ENCODE measurements at regions not wholly inside any gene's neighbourhood (a gene's known extent, or its start where the extent isn't known, plus 50 kb on each side); places are given as distances from the start of the nearest gene placed in this dataset.
"Not testable (repeated sequence)": the region's sequence is repeated elsewhere in the genome, so short reads cannot be mapped to it uniquely, and the experiment has no call there.

DNA sequence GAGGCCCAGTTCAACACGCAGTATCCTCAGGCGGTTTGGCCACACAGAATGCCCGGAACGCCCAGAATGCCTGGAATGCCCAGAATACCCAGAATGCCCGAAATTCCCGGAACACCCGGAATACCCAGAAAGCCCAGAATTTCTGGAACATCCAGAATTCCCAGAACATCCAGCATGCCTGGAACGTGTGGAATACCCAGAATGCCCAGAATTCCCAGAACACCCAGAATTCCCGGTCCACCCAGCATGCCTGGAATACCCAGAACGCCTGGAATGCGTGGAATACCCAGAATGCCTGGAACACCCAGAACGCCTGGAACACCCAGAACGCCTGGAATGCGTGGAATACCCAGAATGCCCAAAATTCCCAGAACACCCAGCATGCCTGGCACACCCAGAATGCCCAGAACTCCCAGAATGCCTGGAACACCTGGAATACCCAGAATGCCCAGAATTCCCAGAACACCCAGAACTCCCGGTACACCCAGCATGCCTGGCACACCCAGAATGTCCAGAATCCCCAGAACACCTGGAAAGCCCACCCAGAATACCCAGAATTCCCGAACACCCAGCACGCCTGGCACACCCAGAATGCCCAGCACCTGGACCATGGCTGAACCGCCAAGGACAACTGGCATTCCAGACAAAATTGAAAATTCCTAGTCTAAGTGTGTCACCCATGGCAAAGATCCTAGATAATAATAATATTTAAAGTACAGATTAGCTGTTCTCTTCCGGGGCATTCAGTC, 487.4 kb upstream of the SALL3 start:
- no peak for DNase-seq

DNA sequence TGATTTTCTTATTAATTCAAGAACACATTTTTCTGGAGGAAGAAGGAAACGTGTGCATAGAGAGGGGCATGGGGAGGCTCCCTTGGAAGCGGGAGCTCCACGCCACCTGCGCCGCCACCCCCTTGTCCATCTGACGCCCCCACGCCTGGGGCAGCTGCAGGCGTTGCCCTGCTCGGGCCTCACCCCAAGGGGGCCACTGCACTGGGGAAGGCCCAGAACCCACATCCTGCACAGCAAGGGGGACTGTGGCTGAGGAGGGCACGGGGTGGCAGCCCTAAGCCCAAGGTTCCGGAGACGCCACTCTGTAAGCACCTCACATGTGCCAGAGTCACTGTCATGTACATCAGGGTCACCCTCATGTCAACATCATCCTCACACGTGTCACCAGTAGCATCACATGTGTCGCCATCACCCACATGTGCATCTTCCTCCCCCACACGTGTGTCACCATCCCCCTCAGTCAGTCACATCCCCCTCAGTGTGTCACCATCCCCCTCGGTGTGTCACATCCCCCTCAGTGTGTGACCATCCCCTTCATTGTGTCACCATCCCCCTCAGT, 486.7 kb upstream of the SALL3 start:
- DNase-seq: no peak

DNA sequence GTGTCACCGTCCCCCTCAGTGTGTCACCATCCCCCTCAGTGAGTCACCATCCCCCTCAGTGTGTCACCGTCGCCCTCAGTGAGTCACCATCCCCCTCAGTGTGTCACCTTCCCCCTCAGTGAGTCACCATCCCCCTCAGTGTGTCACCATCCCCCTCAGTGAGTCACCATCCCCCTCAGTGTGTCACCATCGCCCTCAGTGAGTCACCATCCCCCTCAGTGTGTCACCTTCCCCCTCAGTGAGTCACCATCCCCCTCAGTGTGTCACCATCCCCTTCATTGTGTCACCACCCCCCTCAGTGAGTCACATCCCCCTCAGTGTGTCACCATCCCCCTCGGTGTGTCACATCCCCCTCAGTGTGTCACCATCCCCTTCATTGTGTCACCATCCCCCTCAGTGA, 486.1 kb upstream of the SALL3 start:
- DNase-seq: not testable (repeated sequence)

DNA sequence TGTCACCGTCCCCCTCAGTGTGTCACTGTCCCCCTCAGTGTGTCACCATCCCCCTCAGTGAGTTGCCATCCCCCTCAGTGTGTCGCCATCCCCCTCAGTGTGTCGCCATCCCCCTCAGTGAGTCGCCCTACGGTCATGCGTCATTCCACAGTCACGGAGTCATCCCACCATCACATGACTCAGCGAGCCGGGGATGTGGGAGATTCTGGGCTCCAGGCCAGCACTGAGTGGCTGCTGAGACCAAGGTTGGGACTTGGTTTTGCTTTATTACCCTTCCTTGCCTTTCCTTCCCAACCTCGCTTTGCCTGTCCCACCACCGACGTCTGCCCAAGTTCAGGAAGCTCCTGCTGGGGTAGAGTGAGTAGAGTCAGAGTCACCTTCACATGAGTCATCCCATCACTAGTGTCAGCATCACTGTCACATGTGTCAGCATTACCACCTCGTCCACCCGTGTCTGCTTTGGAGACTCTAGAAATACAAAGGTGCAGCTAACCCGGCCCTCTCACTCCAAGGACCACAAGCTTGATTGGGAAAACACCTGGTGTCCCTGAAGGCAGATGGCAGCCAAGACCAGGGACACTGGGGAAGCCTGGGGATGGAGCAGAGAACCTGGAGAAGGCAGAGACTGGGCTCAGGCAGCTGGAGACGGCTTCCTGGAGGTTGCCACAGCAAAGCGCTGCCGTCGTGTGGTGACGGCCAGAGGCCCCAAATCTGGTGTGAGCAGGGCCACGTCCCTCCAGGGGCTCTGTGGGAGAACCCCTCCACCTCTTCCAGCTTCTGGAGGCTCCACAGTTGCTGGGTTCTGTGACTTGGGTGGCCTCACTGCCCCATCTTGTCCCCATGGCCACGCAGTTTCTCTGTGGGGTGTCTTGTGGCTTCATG, 485.2 kb upstream of the SALL3 start:
- no peak for DNase-seq

DNA sequence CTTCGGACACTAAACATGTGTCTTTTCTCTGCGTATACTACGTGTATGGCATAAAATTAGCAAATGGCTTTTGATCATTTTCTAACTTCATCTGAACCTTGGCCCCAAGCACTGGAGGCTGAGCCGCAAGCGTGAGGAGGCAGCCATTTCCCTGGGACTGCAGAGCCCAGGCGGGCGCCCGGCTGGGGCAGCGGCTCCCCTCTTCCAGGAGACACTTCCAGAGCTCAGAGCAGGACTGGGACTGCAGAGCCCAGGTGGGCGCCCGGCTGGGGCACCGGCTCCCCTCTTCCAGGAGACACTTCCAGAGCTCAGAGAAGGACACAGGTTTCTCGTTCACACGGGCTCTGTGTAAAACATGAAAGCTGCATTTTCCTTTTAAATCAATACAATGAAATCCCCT, 484.1 kb upstream of the SALL3 start:
- no peak for DNase-seq

DNA sequence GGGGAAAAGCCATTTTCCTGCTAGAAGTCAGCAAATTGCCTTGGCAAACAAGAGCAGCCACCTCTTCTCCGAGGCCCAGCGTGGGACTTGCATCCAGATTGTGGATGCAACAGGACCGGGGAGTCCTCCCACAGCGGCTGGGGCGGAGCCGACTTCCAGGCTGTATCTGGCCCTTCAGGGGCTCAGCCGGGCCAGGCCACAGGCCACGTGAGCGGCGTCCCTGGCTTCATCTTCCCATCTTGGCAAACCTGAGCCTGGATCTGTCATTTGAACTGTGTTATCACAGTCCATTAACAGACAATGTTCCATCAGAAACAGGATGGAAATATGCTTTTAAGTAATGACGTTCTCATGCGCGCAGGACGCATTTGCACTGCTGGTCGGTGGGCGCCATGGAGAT, 483.5 kb upstream of the SALL3 start:
- no peak for DNase-seq

DNA sequence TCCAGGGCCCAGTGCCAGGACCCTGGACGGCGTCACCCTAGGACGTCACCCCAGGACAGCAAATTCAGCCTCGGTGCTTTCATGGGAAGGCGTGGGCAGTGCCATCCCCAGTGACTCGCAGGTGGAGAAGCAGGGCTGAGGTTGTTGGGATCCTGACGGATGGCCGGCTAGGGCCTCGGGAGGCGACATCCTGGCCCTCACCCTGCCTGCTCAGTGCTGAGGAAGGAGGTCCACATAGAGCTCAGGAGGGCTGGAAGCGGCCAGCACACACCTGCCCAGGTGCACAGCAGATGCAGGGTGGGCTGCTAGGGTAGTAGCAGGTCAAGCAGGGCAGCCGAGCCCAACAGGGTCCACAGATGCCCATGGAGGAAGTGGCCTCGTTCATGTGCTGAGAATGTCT, 482.0 kb upstream of the SALL3 start:
- DNase-seq: no peak

DNA sequence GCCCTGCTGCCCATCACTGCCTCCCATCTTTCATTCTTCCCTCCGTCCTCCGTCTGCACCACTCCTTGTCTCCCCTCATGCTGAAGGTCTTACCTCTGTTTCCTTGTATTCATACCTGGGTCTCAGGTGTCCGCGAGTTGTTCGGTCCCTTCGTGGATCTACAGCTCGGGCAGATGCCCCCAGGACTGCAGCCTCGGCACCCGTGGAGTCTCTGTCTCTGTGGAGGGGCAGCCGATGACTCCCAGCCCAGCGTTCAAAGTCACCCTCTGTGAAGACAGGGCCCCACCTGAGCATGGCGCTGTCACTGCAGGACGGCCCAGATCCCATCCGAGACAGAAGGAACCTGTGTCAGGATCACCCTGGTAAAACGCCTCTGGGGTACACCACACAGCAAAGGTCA, 480.0 kb upstream of the SALL3 start:
- no peak for DNase-seq

DNA sequence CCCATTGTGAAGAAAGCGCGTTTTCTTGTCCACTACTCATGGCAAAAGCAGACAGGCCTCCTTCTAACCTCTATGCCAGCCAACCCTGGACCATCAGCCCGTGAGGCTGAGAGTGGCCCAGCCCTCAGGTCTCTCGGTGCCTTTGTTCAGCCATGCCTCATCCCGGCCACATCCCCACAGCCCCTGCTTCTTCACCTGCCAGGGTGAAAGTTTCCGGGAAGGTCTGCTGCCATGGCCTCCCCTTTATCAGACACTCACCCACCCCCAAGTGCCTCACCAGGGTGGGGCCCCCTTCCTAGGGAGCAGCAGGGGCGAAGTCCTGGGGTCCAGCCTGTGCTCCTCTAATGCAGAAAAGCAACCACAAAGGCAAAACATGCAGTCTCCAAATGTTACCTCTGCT, 478.4 kb upstream of the SALL3 start:
- DNase-seq: no peak

DNA sequence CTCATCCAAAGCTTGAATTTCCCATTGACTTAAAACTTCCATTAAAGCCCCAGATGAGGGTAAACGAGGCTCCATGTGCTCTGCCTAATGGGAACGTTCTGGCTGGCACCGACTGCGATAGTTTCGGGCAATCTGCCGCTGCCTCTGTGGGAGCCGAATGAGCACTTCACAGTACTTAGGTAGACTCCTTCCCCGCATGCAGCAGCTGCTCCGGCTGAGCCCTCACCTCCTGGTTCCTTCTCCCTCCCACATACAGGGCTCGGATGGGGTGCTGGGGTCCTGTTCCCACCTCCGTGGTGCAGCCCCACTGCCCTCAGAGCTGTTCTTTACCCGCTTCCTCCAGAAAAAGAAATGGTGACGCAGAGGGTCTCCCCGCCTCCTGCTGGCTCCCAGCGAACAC, 476.5 kb upstream of the SALL3 start:
- DNase-seq: no peak

DNA sequence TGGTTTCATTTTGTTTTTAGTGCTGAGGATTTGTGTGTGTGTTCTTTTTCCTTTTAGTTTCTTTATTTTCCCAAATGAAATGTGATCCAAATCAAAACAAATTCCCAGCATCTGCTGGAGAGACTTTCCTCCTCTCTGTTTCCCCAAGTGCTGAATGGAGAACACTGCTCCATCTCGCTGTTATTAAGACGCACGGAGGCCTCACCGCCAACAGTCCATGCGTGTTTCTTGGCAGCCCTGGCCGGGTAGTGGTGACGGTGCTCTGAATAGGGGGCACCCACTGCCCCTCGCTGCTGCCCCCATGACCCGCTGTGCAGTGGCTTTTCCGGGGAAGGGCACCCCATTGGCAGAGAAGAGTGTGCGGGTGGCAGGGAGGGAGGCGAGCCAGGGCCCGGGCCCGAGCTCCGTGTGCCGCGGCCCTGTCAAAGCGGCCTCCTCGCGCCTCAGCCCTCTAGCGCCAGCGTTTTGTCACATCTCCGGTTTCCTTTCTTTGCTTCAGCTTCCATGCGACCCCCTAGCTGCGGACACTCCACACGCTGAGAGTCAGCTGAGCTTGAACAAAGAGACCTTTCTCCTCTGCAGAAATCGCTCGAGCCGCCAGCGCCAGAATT, 473.7 kb upstream of the SALL3 start:
- no peak for DNase-seq

DNA sequence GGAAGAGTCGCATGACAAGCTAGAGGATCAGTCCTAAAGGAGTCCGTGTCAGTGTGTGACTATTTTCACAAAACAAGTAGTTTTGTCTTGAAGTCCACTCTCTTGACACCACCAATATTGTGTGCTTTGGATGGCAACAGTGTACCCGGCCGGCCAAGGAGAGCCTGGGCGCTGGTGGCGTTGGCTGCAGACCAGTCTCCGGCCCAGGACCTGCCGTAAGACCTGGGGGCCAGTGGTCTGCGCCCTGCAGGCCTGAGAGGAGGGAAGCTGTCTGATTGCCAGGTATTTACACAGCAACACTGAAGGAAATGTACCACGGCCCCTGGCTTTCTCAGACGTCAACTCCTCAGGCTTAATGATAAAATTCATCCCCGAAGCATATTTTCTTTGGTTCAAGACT, 472.4 kb upstream of the SALL3 start:
- no peak for DNase-seq

DNA sequence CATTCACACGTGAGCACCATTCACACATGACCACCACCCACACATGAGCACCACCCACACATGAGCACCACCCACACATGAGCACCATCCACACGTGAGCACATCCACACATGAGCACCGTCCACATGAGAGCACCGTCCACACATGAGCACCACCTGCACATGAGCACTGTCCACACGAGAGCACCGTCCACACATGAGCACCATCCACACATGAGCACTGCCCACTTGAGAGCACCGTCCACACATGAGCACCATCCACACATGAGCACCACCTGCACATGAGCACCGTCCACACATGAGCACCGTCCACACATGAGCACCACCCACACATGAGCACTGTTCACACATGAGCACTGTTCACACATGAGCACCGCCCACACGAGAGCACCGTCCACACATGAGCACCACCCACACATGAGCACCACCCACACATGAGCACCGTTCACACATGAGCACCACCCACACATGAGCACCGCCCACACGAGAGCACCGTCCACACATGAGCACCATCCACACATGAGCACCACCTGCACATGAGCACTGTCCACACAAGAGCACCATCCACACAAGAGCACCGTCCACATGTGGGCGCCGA, 471.3 kb upstream of the SALL3 start:
- not testable (repeated sequence) for DNase-seq

DNA sequence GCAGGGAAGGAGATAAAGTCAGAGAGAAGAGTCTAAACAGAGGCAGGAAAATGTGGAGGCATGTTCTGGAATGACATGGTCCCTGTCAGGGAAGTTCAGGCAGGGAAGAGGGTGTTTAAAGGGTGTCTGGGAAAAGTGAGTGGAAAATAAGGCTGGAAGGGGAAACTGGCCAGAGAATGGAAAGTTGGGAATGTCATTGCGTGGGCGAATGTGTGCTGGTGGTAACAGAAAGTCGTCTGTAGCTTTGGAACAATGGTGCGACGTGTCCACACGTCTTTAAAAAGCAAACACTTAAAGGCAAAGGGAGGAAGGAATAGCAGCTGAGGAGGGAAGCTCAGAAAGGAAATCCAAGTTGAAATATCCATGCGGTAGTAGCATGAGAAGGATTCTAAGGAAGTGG, 469.5 kb upstream of the SALL3 start:
- no peak for DNase-seq

DNA sequence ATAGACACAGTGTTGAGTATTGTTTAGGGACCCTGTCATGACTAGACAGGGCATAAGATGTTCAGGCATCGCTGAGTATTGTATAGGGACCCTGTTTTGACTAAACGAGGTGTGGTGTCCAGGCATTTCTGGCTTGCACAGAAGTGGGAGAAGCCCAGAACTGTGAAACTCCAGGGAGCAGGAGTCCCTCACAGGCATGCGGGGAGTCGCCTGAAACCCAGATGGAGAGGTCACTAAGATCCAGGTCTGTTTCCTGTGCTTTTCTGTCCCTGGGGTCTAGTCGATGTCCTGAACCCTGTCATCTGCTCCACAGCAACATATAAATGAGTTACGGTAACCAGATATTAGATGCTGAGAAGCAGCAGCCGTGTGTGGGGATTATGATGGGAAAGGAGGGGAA, 469.0 kb upstream of the SALL3 start:
- no peak for DNase-seq

DNA sequence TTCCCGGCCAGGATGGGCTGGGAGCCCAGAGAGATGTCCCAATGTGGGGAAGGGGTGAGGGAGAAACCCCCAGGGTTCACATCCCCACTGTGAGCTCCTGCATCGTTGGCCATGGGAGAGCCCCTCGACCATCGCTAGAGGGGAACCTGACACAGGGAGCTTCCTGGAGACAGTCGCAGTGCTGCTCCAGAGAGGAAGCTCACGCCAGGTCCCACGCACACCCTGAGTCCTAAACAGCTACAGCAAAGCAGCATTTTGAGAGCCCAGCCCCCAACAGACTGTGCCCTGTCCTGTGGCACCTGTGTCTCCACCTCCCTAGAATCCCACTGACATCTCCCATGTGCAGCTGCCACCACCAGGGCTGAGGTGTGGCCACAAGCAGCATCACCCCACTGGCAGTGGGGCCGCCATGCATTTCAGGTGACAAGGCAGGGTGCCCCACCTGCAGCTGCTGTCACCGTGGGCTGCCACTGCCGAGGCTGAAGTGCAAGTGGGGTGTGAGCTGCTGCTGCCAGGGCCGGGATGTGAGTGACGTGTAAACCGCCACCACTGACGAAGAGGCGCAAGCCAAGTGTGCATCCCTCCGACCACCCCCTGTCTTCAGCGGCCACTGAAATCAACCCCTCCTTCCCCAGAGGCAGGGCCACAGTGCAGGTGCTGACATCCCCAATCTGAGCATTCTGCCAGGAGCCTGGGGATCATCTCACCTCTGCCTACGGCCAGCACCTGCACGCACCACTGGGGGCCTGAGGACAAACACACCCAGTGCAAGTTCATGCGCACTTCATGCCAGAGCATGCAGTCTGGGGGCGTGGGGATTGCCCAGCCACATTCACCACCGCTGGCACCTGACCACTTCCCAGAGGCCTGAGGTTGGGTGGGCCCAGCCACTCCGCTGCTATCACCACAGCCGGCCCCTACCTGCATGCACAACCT, 467.7 kb upstream of the SALL3 start:
- DNase-seq: no peak

DNA sequence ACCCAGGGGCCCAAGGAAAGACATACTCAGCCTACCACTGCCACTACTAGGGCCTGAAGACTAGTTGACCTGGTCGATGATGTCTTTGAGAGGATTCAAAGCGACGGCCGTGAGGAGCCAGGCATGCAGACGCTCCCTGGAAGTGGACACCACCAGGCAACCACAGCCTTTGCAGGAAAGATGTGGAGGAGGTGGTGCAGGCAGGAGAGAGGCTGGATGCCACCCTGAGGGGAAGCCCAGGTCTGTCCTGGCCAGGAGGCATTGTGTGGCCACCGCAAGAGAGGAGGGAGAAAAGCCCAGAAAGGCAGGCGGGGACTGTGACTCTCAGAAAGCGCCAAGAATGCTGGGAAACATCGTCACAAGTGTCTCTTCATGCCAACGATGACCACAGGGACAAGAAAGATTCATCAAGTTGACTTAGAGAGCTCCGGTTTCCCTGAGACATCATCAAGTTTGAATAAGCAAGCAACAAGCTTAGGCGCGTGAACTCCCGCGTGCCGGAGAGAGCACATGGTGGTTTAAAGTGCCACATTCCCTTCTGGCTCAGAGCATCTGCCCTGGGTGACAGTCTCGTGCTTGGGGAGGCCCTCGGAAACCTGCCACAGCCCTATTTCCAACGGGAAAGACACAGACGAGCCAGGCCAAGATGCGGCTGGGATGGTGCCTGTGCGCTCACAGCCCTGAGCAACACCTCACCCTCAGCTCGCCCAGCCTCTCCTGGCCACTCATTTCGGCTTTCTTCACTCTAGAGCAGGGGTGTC, 464.5 kb upstream of the SALL3 start:
- no peak for DNase-seq

DNA sequence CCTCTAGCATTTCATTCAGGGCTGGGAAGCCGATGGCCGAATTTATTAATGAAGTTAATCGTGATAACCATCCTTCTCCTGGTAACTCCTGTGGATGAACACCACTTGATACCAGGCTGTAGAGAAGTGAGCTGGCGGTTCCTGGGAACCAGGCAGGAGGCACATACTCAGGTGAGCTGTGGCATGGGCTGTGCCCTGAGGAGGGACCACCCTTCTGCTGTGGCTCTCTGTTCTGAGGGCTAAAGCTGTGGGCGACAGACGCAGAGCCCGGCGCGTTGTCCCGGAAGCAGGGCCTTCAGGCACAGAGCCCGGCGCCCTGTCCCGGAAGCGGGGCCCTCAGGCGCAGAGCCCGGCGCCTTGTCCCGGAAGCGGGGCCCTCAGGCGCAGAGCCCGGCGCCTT, 462.3 kb upstream of the SALL3 start:
- DNase-seq: no peak

DNA sequence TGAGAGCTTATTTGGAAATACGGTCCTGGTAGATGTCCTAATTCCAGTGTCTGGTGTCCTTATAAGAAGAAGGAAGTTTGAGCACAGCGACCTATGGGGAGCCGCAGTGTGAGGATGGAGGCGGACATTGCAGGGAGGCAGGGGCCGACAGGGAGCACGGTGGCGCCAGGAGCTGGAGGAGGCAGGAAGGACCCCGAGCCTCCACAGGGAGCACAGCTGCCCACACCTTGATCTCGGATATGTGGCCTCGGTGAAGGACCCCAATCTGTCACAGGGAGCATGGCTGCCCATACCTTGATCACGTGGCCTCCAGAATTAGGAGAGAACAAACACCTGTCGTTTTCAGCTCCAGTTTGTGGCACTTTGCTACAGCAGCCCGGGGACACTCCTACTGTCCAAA, 461.6 kb upstream of the SALL3 start:
- no peak for DNase-seq

DNA sequence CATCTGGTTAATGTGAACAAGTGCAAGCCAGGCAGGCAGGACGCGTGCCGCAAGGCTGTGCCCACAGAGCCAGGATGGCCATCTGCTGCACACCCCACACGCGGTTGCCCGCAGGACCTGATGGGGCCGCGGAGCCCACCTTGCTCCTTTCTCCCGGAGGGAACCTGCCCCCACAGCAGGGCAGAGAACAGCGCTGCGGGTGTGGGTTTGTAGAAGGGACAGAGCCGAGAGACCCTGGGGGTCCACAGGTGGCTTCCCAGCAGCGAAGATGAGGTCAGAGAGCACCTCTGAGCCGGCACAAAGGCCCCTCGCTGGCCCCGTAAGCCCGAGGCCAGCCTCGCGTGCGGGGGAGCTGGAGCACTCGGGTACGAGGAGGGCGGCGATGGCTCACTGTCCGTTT, 460.8 kb upstream of the SALL3 start:
- DNase-seq: no peak

DNA sequence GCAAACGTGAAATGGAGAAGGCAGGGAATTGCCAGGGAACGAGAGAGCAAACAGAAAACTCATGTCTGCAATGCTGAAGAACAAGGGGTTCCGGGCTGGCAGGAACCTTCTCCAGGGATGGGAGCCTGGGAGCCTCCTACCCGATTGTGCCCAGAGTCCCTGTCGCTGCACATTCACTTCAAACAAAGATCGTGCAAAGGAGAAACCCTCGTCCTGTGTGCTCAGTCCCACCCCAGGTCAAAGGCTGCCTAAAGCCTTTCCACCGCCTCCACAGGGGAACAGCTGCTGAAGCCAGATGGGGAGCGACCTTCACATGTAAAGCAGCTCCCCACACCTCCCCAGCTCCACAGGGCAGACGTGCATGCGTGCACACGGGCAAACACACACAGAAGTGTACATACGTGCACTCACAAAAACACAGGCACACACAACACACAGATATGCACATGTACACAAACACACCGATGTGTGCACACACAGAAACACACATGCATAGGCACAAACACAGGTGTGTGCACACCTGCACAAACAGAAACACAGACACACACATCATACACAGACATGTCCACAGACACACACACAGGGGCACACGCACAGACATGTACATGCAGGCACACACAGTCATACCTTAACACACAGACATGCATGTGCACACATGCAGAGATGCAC, 460.1 kb upstream of the SALL3 start:
- DNase-seq: no peak
